Breast epithelium (tissue), 3 donors: ENCODE measurements at regions not wholly inside any gene's neighbourhood (a gene's known extent, or its start where the extent isn't known, plus 50 kb on each side); places are given as distances from the start of the nearest gene placed in this dataset.

ENCODE experiments used
- CTCF ChIP-seq, 3 donors: fragments of 450-650 bp; IDR thresholded peaks; one replicate each; pipeline ENCODE4 v1.5.1; 2016 to 2017; ENCODE audit warnings: antibody characterized with exemption in 3 of 3, mild to moderate bottlenecking in 3 of 3, moderate library complexity in 3 of 3
- POLR2A ChIP-seq: fragments of 450-650 bp; IDR thresholded peaks from one replicate; pipeline ENCODE4 v1.6.1; 2016; ENCODE audit warnings: antibody characterized with exemption, mild to moderate bottlenecking, moderate library complexity
- POLR2AphosphoS5 ChIP-seq, 3 donors: sonication (generic); formaldehyde crosslinking; IDR thresholded peaks; one replicate each; pipeline ENCODE4 v1.6.1; 2017; ENCODE audit warnings: antibody characterized with exemption in 3 of 3

GRCh38 chr16:62573466-62573865 lies 537.2 kb upstream of the CDH8 start:
- no peak for TF ChIP-seq CTCF (IDR thresholded peaks at IDR 0.05)
- TF ChIP-seq POLR2A: no peak
- TF ChIP-seq POLR2AphosphoS5 (IDR thresholded peaks at IDR 0.05): no peak
